Stimulated activated CD8-positive, alpha-beta memory T cell treated with anti-CD3 and anti-CD28 coated beads, Interleukin-2, amount 100 ng/mL, for 48 hours (primary cell): ENCODE measurements at regions not wholly inside any gene's neighbourhood (a gene's known extent, or its start where the extent isn't known, plus 50 kb on each side); places are given as distances from the start of the nearest gene placed in this dataset.
"Not testable (repeated sequence)": the region's sequence is repeated elsewhere in the genome, so short reads cannot be mapped to it uniquely, and the experiment has no call there.

Experiments
- DNase-seq, 2 donors: peaks; one replicate each; pipeline ENCODE4 v3.0.0-alpha.2; 2020; ENCODE audit warnings: low read depth in 2 of 2

- not testable (repeated sequence) for DNase-seq
Observed at GRCh38 chr13:22814433-22814832, 366.3 kb upstream of the SGCG start.

DNA sequence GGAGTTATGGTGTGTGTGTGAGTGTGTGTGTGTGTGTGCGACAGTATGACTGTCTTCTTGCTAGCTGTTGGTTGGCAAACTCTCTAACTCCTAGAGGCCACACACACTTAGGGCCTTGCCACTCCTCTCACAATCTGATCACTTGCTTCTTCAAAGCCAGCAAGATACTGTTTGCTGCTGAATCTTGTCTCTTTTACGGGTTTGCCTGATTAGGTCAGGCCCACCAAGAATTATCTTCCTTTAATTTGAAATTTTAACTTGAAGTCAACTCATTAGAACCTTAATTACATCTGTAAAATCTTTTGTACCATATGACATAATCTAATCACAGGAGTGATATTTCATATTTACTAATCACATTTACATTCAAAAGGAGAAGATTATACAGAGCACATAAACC is 359.2 kb upstream of the SGCG start:
- no peak for DNase-seq

GRCh38 chr13:22825186-22825585 is 355.6 kb upstream of the SGCG start:
- DNase-seq: no peak

- no peak for DNase-seq
Observed at GRCh38 chr13:22828081-22828480, 352.7 kb upstream of the SGCG start.

DNA sequence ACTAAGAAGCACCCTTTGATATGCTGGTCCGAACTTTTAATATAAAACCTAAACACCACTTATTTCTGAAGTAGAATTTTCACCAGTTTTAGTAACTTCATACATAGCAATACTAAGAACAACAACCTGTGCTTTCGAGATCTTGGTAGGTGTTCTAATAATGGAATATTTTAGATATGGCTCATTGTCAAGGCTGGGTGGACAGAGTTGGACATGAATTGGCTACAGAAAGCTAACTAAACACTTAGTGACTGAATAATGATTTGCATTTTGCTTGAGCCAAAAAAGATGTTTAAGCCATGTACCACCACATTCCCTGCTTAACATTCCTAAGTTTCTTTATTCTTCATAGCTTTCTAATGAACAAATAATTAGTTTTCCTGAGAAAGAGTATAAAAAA is 344.3 kb upstream of the SGCG start:
- DNase-seq: no peak

DNA sequence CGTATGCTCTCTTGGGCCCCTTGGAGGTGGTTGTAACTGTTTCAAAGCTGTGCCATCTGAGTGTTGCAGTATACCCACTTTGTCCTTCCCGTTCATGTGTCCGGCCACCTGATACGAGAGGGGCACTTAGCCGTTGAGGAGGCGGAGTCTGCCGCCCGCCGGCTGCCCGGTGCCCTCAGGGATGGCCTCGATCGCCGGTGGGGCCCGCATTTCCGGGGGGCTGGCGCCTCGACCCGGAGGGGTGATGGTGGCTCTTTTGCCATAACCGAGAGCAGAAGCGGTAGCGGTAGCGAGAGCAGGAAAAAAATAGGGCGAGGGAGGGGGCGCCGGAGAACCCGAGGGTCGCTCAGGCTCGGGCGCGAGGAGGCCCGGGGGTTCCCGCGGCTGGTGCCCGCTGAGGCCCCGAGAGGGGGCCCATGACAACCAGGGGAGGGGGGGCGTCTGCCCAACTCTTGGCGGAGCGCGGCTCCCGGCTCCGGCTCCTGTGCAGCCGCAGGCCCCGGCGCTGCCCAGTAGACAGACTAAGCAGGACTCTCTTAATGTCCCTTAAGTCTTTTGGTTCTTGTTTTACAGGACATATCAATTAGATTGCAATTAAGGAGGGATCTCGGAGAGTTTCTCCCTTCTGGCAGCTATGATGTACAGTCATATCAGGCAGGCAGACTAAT is 342.7 kb upstream of the SGCG start:
- no peak for DNase-seq

DNA sequence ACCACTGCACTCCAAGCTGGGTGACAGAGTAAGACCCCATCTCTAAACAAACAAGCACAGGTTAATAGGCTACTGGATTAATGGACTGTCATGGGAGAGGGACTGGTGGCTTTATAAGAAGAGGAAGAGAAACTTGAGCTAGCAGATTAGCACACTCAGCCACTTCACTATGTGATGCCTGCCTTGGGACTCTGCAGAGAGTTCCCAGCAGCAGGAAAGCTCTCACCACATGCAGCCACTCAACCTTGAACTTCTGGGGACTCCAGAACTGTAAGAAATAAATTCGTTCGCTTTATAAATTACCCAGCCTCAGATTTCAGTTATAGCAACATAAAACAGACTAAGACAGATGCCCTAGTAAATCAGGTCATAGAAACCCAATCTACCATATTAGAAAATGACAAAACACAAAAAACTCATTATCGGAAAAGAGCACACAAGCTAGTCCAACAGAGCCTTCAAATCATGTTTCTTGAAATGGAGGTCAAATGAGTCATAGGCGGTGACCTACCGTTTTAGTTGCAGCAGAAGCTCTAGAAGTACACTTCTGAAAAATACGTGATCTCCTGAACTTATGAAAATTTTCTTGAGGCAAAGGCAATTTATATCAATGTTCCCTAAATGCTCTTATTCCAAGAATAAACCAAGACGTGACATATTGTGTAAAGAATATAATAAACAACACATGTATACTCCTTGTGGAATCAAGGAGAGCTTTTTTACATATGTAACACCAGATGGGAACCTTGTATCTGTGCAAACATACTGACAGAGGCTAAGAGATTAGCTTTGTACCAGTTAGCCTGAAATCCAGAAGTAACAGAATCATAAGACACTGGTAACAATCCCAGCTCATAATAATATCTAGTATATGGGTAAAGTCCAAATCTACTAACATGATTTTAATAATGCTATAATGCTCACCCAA is 340.9 kb upstream of the SGCG start:
- no peak for DNase-seq

- no peak for DNase-seq
Observed at GRCh38 chr13:22846551-22846950, 334.2 kb upstream of the SGCG start.

GRCh38 chr13:22848539-22849052 is 332.2 kb upstream of the SGCG start:
- no peak for DNase-seq

- no peak for DNase-seq
Observed at GRCh38 chr13:22855926-22856325, 324.9 kb upstream of the SGCG start.

DNA sequence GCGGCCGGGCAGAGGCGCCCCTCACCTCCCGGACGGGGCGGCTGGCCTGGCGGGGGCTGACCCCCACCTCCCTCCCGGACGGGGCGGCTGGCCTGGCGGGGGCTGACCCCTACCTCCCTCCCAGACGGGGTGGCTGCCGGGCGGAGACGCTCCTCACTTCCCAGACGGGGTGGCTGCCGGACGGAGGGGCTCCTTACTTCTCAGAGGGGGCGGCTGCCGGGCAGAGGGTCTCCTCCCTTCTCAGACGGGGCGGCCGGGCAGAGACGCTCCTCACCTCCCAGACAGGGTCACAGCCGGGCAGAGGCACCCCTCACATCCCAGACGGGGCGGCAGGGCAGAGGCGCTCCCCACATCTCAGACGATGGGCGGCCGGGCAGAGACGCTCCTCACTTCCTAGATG is 321.8 kb upstream of the SGCG start:
- DNase-seq: not testable (repeated sequence)

GRCh38 chr13:22859411-22859810 is 321.4 kb upstream of the SGCG start:
- DNase-seq: not testable (repeated sequence)

DNA sequence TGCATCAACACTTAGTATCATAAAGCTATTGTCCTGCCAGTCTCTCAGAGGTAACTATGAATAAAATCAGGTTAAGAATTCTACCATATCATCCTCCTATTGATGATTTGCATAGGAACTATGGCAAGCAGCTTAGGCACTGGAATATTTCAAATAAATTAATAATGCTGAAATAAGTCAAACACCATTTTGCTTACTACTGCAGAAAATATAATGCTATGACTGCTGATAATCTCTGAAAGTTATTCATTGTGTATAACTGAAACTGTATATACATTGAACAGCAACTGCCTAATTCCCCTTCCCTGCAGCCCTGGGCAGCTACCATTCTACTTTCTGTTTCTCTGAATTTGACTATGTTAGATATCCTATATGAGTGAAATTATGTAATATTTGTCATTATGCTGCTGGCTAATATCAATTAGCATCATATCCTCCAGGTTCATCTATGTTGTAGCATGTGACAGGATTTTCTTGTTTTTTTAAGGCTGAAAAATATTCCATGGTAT is 318.8 kb upstream of the SGCG start:
- DNase-seq: no peak

- DNase-seq: no peak
Observed at GRCh38 chr13:22862478-22862877, 318.3 kb upstream of the SGCG start.

- no peak for DNase-seq
Observed at GRCh38 chr13:22866221-22866620, 314.6 kb upstream of the SGCG start.

DNA sequence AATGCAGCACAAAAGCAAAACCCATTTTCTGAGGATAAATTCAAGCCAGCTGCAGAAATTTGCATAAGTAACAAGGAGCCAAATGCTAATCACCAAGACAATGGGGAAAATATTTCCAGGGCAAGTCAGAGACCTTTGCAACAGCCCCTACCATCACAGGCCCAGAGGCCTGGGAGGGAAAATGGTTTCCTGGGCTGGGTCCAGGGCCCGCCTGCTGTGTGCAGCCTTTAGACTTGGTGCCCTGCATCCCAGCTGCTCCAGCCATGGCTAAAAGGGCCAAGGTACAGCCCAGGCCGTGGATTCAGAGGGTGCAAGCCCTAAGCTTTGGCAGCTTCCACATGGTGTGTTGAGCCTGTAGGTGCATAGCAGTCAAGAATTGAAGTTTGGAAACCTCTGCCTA is 309.5 kb upstream of the SGCG start:
- DNase-seq: no peak

DNA sequence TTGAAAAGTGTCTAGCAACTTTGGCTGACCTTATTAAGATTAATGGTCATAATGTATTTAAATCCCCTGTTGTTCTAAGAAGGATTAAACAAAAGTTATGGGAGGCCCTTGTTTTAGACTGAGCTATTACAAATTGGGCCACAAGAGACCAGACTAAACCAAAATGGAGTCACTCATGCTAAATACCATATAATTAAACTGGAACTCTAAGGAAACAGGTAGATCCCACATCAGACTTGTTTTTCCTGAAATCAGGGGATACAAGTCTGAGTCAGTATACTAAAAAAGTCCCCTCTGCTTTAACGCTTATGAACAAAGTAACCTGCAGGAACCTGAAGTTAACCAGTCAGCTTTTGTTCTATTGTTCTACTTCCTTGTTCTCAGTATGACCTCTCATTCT is 305.9 kb upstream of the SGCG start:
- no peak for DNase-seq

- DNase-seq: no peak
Observed at GRCh38 chr13:22877421-22877820, 303.4 kb upstream of the SGCG start.

GRCh38 chr13:22880741-22881720 is 299.7 kb upstream of the SGCG start:
- DNase-seq: no peak

DNA sequence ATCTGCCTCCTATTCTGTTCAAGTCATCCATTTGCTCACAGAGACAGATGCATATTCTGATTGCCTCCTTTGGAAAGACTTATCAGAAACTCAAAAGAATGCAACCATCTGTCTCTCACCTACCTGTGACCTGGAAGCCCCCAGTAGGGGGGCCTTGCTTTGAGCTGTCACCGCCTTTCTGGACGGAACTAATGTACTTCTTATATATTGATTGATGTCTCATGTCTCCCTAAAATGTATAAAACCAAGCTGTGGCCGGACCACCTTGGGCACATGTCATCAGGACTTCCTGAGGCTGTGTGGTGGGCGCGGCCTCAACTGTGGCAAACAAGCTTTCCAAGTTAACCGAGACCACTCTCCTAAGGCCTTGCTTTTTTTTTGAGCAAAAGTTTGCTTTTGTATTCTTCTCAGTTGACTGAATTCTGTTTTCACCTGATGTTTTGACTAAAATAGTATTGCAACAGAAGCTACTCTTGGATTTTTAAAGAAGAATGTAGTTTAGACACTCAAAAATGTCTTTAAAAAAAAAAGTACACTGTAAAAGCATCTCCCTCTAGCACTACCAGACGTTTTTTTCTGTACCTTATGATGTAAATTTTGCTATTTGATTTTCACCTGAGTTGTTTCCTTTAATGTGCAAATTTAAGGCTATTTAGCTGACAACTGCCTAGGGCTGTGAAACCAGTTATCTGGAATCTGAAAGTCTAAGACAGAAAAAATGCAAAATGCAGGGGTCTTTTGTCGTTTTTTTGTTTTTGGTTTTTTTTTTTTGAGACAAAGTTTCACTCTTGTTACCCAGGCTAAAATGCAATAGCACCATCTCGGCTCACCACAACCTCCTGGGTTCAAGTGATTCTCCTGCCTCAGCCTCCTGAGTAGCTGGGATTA is 298.8 kb upstream of the SGCG start:
- not testable (repeated sequence) for DNase-seq
